HFFc6 (cell line): ENCODE measurements at regions not wholly inside any gene's neighbourhood (a gene's known extent, or its start where the extent isn't known, plus 50 kb on each side); places are given as distances from the start of the nearest gene placed in this dataset.

Experiments
- DNase-seq: peaks from one replicate; pipeline ENCODE4 v3.0.0-alpha.2; 2018
- H3K27ac Mint-ChIP-seq: 2 replicates; pipeline ENCODE4 v1.8.0; 2020; ENCODE audit warnings: mild to moderate bottlenecking, mixed read lengths
- H3K27me3 Mint-ChIP-seq: 2 replicates; pipeline ENCODE4 v1.8.0; 2021; ENCODE audit warnings: mild to moderate bottlenecking, moderate library complexity, mixed read lengths; ENCODE audit not compliant: insufficient read depth
- H3K36me3 Mint-ChIP-seq: 2 replicates; pipeline ENCODE4 v1.8.0; 2021; ENCODE audit warnings: low read depth, mixed read lengths
- H3K4me1 Mint-ChIP-seq: 2 replicates; pipeline ENCODE4 v1.8.0; 2020; ENCODE audit warnings: low read depth, mixed read lengths
- H3K4me3 Mint-ChIP-seq: 2 replicates; pipeline ENCODE4 v1.8.0; 2020; ENCODE audit warnings: mild to moderate bottlenecking, moderate library complexity, mixed read lengths
- H3K9me3 Mint-ChIP-seq: 2 replicates; pipeline ENCODE4 v1.8.0; 2020; ENCODE audit warnings: mild to moderate bottlenecking, mixed read lengths
- TF ChIP-seq, protein P1 (sequence below): fragments of 200-600 bp; sonication (generic); IDR thresholded peaks from 2 replicates; pipeline ENCODE4 v1.5.0; 2021; ENCODE audit warnings: antibody characterized with exemption, mild to moderate bottlenecking

DNA sequence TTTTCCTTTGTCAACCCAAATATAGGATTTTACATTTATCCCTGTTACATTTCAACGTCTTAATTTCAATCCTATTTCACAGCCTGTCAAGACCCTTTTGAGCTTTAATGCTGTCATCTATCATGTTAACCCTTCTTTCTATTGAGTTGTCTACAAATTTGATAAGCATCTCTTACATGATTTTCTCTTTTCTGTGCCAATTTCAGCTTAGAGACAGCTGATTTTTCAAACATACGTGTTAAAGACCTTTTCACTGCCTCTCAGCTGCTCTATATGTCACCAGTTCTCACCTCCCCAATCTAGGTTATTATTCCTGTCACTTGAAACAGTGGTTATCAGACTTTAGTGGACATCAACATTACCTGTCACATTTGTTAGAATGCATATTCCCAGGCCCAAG lies 181.3 kb downstream of the GXYLT1 start:
- no peaks in the 10 kb centered on the region for H3K36me3 Mint-ChIP-seq
- H3K4me1 Mint-ChIP-seq = no peaks in the 10 kb centered on the region
- TF ChIP-seq, protein P1, sequence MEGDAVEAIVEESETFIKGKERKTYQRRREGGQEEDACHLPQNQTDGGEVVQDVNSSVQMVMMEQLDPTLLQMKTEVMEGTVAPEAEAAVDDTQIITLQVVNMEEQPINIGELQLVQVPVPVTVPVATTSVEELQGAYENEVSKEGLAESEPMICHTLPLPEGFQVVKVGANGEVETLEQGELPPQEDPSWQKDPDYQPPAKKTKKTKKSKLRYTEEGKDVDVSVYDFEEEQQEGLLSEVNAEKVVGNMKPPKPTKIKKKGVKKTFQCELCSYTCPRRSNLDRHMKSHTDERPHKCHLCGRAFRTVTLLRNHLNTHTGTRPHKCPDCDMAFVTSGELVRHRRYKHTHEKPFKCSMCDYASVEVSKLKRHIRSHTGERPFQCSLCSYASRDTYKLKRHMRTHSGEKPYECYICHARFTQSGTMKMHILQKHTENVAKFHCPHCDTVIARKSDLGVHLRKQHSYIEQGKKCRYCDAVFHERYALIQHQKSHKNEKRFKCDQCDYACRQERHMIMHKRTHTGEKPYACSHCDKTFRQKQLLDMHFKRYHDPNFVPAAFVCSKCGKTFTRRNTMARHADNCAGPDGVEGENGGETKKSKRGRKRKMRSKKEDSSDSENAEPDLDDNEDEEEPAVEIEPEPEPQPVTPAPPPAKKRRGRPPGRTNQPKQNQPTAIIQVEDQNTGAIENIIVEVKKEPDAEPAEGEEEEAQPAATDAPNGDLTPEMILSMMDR = no peak
- no peaks in the 10 kb centered on the region; the same call in 1 of the 2 replicates for H3K9me3 Mint-ChIP-seq
- H3K4me3 Mint-ChIP-seq = no peak overlapping the region
- H3K27ac Mint-ChIP-seq = no peak overlapping the region
- no peak for DNase-seq
- no peaks in the 10 kb centered on the region for H3K27me3 Mint-ChIP-seq

DNA sequence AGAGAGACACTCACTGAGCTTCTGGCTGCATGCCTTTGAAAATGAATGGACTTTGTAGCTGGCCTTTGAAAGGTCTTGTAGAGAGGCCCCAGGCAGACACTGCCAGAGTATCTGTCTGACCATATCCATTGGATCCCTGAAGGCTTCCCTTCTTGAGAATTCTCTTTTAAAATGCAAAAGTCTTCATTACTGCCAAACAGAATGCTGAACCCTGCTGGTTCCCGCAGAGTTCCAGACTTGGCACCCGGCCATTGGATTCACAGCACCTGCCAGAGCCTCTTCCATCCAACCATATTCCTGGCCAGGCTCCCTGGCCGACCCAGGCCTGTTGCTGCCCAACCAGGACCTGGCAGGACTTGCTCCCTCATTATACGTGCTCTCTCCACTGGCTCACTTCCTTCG lies 182.5 kb downstream of the GXYLT1 start:
- no peak for DNase-seq
- peaks cover 5% of the 10 kb centered on the region for H3K9me3 Mint-ChIP-seq
- no peaks in the 10 kb centered on the region for H3K27me3 Mint-ChIP-seq
- no peak overlapping the region for H3K27ac Mint-ChIP-seq
- H3K4me3 Mint-ChIP-seq = no peak overlapping the region
- TF ChIP-seq, protein P1 = no peak
- no peaks in the 10 kb centered on the region for H3K4me1 Mint-ChIP-seq
- H3K36me3 Mint-ChIP-seq = no peaks in the 10 kb centered on the region

DNA sequence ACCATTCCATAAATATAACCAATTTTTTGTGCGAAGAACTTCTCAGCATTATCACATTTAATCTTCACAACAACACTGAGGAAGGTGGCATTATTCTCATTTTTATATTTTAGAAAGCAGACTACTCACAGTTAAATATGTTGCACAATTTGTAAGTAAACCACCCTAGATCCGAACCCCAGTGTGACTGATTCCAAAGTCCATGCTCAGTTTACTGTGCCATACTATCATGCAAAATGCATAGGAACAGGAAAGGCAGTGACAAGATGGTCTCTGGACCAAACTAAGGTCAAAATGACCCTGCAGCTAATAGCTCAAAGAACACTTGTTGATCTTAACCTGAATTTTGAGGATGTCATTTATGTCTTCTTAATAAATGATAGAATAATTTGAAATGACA lies 185.4 kb downstream of the GXYLT1 start:
- no peaks in the 10 kb centered on the region for H3K36me3 Mint-ChIP-seq
- H3K4me1 Mint-ChIP-seq = no peaks in the 10 kb centered on the region
- peaks cover 11% of the 10 kb centered on the region for H3K9me3 Mint-ChIP-seq
- TF ChIP-seq, protein P1 = no peak
- H3K4me3 Mint-ChIP-seq = no peak overlapping the region
- no peaks in the 10 kb centered on the region for H3K27me3 Mint-ChIP-seq
- DNase-seq = no peak
- no peak overlapping the region for H3K27ac Mint-ChIP-seq

DNA sequence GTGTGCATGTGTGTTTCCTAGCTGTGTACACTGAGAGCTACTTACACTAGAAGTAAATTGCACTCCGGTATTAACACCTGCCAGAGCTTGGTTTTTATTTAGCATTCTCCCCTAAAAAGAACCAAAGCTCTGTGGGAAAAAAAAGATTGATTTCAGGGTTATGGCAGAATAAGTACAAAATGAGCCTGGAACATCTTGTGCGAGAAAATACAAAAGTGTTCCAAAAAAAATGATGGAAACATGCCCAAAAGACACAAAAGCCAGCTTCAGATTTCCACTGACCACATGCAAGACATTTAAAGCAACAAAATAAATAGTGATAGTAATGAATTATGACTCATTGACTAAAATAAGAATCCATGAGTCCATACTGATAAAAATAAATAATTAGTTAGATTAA lies 188.3 kb downstream of the GXYLT1 start:
- Mint-ChIP-seq H3K27me3 (no peaks in the 10 kb centered on the region), H3K27ac (no peak overlapping the region), H3K9me3 (peaks cover 11% of the 10 kb centered on the region), H3K4me1 (no peaks in the 10 kb centered on the region), H3K4me3 (no peak overlapping the region), H3K36me3 (no peaks in the 10 kb centered on the region)
- TF ChIP-seq, protein P1 = no peak
- no peak for DNase-seq

DNA sequence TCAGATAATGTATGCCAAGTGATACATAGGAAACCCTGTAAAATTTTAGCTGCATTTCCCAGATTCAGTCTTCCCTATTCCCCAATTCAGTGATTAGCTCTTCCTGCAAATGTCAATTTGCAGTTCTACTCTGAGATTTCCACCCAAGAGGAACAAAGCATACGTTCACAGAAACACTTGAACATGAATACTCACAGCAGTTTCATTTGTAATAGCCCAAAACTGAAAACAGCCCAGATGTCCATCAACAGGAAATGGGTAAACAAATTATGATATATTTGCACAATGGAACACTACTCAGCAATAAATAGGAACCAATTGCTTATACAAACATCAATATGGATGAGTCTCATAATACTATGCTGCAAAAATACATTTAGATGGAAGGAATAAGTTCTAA lies 194.2 kb downstream of the GXYLT1 start:
- TF ChIP-seq, protein P1 = no peak
- no peaks in the 10 kb centered on the region for H3K4me1 Mint-ChIP-seq
- no peak overlapping the region for H3K4me3 Mint-ChIP-seq
- DNase-seq = no peak
- H3K27ac Mint-ChIP-seq = no peak overlapping the region
- 0 out of 2 replicates have a peak, but pooled peaks cover 4% of the 10 kb centered on the region for H3K36me3 Mint-ChIP-seq
- no peaks in the 10 kb centered on the region for H3K27me3 Mint-ChIP-seq
- H3K9me3 Mint-ChIP-seq = peaks cover 19% of the 10 kb centered on the region

DNA sequence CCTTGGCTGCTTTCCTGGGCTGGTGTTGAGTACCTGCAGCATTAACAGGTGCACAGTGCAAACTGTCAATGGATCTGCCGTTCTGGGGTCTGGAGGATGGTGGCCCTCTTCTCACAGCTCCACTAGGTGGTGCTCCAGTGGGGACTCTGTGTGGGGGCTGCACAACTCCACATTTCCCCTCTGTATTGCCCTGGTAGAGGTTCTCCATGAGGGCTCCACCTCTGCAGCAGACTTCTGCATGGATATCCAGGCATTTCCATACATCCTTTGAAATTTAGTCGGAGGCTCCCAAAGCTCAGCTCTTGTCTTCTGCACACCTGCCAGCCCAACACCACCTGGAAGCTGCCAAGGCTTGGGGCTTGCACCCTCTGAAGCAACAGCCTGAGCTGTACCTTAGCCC lies 198.6 kb downstream of the GXYLT1 start:
- no peaks in the 10 kb centered on the region for H3K4me1 Mint-ChIP-seq
- H3K9me3 Mint-ChIP-seq = peaks cover 19% of the 10 kb centered on the region
- H3K27me3 Mint-ChIP-seq = no peaks in the 10 kb centered on the region
- H3K27ac Mint-ChIP-seq = no peak overlapping the region
- TF ChIP-seq, protein P1 = no peak
- H3K36me3 Mint-ChIP-seq = 0 out of 2 replicates have a peak, but pooled peaks cover 4% of the 10 kb centered on the region
- no peak for DNase-seq
- no peak overlapping the region for H3K4me3 Mint-ChIP-seq
